MM.1S (cell line): ENCODE measurements at regions not wholly inside any gene's neighbourhood (a gene's known extent, or its start where the extent isn't known, plus 50 kb on each side); places are given as distances from the start of the nearest gene placed in this dataset.

Experiments used
- DNase-seq: peaks from one replicate; pipeline ENCODE4 v3.0.0-alpha.2; 2015
- H2AFZ ChIP-seq: fragments of 300-600 bp; sonication (generic); 2 replicates; pipeline ENCODE4 v1.6.0; 2016; ENCODE audit warnings: antibody characterized with exemption, low read length
- H3F3A ChIP-seq: fragments of 300-600 bp; sonication (generic); 2 replicates; pipeline ENCODE4 v1.6.1; 2016; ENCODE audit warnings: mild to moderate bottlenecking, antibody characterized with exemption, low read length, moderate library complexity, mixed read lengths; ENCODE audit not compliant: insufficient read depth
- H3K27ac ChIP-seq: fragments of 300-600 bp; sonication (generic); 2 replicates; pipeline ENCODE4 v1.5.1; 2016; ENCODE audit warnings: mild to moderate bottlenecking, low read length
- H3K27me3 ChIP-seq: fragments of 300-600 bp; sonication (generic); replicated peaks from 2 replicates; pipeline ENCODE4 v1.6.0; 2016; ENCODE audit warnings: low read length; ENCODE audit not compliant: insufficient read depth
- H3K36me3 ChIP-seq: fragments of 300-600 bp; sonication (generic); replicated peaks from 2 replicates; pipeline ENCODE4 v1.6.1; 2016; ENCODE audit warnings: mild to moderate bottlenecking, low read length, mixed read lengths; ENCODE audit not compliant: insufficient read depth
- H3K4me1 ChIP-seq: fragments of 300-600 bp; sonication (generic); 2 replicates; pipeline ENCODE4 v1.6.1; 2016; ENCODE audit warnings: low read length, mixed read lengths
- H3K4me2 ChIP-seq: fragments of 300-600 bp; sonication (generic); 2 replicates; pipeline ENCODE4 v1.6.0; 2016; ENCODE audit warnings: low read depth, low read length
- H3K4me3 ChIP-seq: fragments of 300-600 bp; sonication (generic); 2 replicates; pipeline ENCODE4 v1.5.1; 2016; ENCODE audit warnings: low read length, mixed read lengths
- H3K79me2 ChIP-seq: fragments of 300-600 bp; sonication (generic); 2 replicates; pipeline ENCODE4 v1.6.1; 2016; ENCODE audit warnings: mixed run types, low read length, mixed read lengths
- H3K9ac ChIP-seq: fragments of 300-600 bp; sonication (generic); 2 replicates; pipeline ENCODE4 v1.6.1; 2016; ENCODE audit warnings: low read length, mixed read lengths
- H3K9me2 ChIP-seq: fragments of 300-600 bp; sonication (generic); replicated peaks from 2 replicates; pipeline ENCODE4 v1.6.1; 2016; ENCODE audit warnings: mild to moderate bottlenecking, low read length, mixed read lengths; ENCODE audit not compliant: insufficient read depth
- H3K9me3 ChIP-seq: fragments of 300-600 bp; sonication (generic); replicated peaks from 2 replicates; pipeline ENCODE4 v1.6.1; 2016; ENCODE audit warnings: mild to moderate bottlenecking, low read length, mixed read lengths; ENCODE audit not compliant: insufficient read depth
- H4K20me1 ChIP-seq: fragments of 300-600 bp; sonication (generic); 2 replicates; pipeline ENCODE4 v1.6.1; 2016; ENCODE audit warnings: mild to moderate bottlenecking, low read length, moderate library complexity, mixed read lengths; ENCODE audit not compliant: insufficient read depth
- CTCF ChIP-seq: fragments of 300-600 bp; sonication (generic); IDR thresholded peaks from 2 replicates; pipeline ENCODE4 v1.5.1; 2016; ENCODE audit warnings: antibody characterized with exemption, low read length, mixed read lengths
- EZH2 ChIP-seq: fragments of 300-600 bp; sonication (generic); optimal IDR thresholded peaks from 2 replicates; pipeline ENCODE3; 2017; ENCODE audit warnings: low read depth, mild to moderate bottlenecking, antibody characterized with exemption, low read length, mixed read lengths
- EZH2phosphoT487 ChIP-seq: fragments of 300-600 bp; sonication (generic); IDR thresholded peaks from 2 replicates; pipeline ENCODE4 v1.6.1; 2018; ENCODE audit warnings: antibody characterized with exemption, low read length

GRCh38 chr6:170091639-170092579, 199.0 kb downstream of the DLL1 start:
- no peaks in the 10 kb centered on the region for H3K9me2 ChIP-seq
- no peak for DNase-seq
- no peaks in the 10 kb centered on the region for H3F3A ChIP-seq
- H3K4me1 ChIP-seq: no peaks in the 10 kb centered on the region
- H3K36me3 ChIP-seq: no peaks in the 10 kb centered on the region
- H3K9me3 ChIP-seq: no peaks in the 10 kb centered on the region
- H3K79me2 ChIP-seq: no peaks in the 10 kb centered on the region
- H3K27me3 ChIP-seq: no peaks in the 10 kb centered on the region; the same call in 1 of the 2 replicates
- TF ChIP-seq EZH2phosphoT487 (no peak), EZH2 (no peak), CTCF (no peak)
- H3K4me2 ChIP-seq: no peak overlapping the region
- no peak overlapping the region for H3K27ac ChIP-seq
- H2AFZ ChIP-seq: no peak overlapping the region
- H3K9ac ChIP-seq: no peak overlapping the region
- no peak overlapping the region for H3K4me3 ChIP-seq
- no peaks in the 10 kb centered on the region for H4K20me1 ChIP-seq

GRCh38 chr6:170091000-170091638, 199.8 kb downstream of the DLL1 start:
- Histone ChIP-seq H3F3A (no peaks in the 10 kb centered on the region), H3K4me1 (no peaks in the 10 kb centered on the region), H3K4me2 (no peak overlapping the region), H3K4me3 (no peak overlapping the region), H3K9me3 (no peaks in the 10 kb centered on the region), H2AFZ (no peak overlapping the region), H3K36me3 (no peaks in the 10 kb centered on the region), H3K9me2 (no peaks in the 10 kb centered on the region), H3K27ac (no peak overlapping the region), H3K9ac (no peak overlapping the region), H3K27me3 (no peaks in the 10 kb centered on the region; the same call in 1 of the 2 replicates), H3K79me2 (no peaks in the 10 kb centered on the region), H4K20me1 (no peaks in the 10 kb centered on the region)
- DNase-seq: no peak
- TF ChIP-seq EZH2phosphoT487: no peak
- no peak for TF ChIP-seq EZH2
- TF ChIP-seq CTCF: no peak

GRCh38 chr6:170090561-170090960, 200.3 kb downstream of the DLL1 start:
- no peaks in the 10 kb centered on the region for H3K36me3 ChIP-seq
- H3K4me2 ChIP-seq: no peak overlapping the region
- TF ChIP-seq CTCF (no peak), EZH2phosphoT487 (no peak), EZH2 (no peak)
- no peaks in the 10 kb centered on the region for H3K79me2 ChIP-seq
- no peak overlapping the region for H3K27ac ChIP-seq
- no peaks in the 10 kb centered on the region for H3K9me3 ChIP-seq
- no peak overlapping the region for H2AFZ ChIP-seq
- H3F3A ChIP-seq: no peaks in the 10 kb centered on the region
- no peak overlapping the region for H3K9ac ChIP-seq
- H3K4me3 ChIP-seq: no peak overlapping the region
- H3K27me3 ChIP-seq: no peaks in the 10 kb centered on the region
- H4K20me1 ChIP-seq: no peaks in the 10 kb centered on the region
- no peaks in the 10 kb centered on the region for H3K4me1 ChIP-seq
- DNase-seq: no peak
- H3K9me2 ChIP-seq: no peaks in the 10 kb centered on the region
